GM18909 (cell line): ENCODE measurements at regions not wholly inside any gene's neighbourhood (a gene's known extent, or its start where the extent isn't known, plus 50 kb on each side); places are given as distances from the start of the nearest gene placed in this dataset.
A peak's percentile ranks its signal among the peaks of the same experiment; 100 is the strongest.

Source experiments
- ATAC-seq: cut with Tn5 transposase; IDR thresholded peaks from one replicate; pipeline ENCODE4 v1.9.1; 2021; ENCODE audit warnings: mild to moderate bottlenecking; ENCODE audit not compliant: unreplicated experiment, poor library complexity

DNA sequence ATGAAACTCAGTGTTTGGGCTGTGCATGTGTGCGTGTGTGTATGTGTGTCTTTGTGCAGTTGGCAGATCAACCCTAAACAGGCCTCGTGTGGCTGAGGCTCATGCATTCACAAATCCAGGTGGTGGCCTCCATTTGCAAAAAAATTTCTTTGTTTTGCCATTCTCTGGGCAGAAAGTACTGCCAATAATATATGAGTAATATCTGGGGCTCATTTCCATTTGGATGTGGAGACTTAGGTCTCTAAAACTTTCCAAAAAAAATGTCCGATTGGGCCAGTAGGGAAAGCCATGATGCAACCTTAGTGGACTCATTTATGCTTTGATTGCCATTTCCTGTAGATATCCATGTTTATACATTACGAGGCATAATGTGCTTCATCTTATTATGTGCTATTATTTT lies 77.9 kb upstream of the RPS23 start:
- ATAC-seq, result no peak

GRCh38 chr5:82355496-82355895 lies 77.3 kb upstream of the RPS23 start:
- no peak for ATAC-seq

- ATAC-seq, result no peak
These were observed 76.9 kb upstream of the RPS23 start for GRCh38 chr5:82355053-82355452.

DNA sequence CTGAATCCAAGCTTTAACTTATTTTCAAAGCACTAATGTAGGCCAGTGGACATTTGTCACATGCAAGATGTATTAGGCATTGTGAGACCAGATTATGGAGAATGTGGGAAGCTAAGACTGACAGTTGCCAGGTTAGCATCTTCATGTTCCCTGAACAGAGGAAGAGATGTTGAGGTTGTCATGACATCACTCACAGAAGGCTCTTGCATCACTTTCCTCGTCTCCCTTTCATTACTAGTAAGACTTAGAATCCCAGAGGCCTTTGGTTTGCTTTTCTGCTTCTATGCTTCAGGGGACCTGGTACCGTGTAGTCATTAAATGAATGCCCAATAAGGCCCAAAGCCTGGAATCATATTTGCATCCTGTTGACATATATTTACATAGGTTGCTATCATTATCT lies 76.4 kb upstream of the RPS23 start:
- no peak for ATAC-seq

- no peak for ATAC-seq
These were observed 75.4 kb upstream of the RPS23 start for GRCh38 chr5:82353522-82353921.

- ATAC-seq, result no peak
These were observed 74.1 kb upstream of the RPS23 start for GRCh38 chr5:82352146-82352791.

DNA sequence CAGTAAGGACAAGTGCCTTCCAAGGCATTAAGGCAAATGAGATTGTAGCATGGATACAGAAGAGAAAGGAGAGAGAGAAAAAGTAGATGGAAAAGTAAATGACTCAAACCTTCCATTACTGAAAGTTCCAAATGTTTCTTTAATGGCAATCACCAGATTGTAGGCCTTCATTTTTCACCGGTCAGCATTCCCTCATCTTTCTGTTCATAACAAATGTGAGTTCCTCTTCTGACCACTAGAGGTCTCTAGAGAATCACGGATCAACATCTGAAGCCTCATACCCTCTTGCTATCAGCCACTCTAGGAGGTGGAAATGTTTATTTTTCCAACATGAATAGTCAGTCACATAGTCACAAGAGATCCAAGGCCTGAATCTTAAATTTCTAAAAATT lies 73.6 kb upstream of the RPS23 start:
- ATAC-seq, result peak; percentile 76

DNA sequence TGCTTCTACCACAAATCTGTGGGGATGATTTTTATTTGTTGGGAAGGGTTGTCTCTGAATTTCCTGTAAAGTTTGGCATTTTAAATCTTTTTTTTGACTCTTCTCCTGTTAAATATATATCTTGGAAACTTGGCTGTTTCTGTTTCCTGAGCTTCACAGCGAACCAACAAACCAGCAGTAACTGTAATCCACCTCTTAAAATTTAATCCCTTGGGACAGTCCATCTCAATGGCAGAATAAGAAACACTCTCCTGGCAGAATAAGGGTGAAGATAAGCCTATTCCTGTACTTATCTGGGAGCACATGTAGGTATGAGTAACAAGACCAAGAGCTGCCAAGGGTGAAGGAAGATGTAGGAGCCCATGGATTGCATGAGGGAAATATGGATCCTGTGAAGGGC lies 73.1 kb upstream of the RPS23 start:
- no peak for ATAC-seq

DNA sequence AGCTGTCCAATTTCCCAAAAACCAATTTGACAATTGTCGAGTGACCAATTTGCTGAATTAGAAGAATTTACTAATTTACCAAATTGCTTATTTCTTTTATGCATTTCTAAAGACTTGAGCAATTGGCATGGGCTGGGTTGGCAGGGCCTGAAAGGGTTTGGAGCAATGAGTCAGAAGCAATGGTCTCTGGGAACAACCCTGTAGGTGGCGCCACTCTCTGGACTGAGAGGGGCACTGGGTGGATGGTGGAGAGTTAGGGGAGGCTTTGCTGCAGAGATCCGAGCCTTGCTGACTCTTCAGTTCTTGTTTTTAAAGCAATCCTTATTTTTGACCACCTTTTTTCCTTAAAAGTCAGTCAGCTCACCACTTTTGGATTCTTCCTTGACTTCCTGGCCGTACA lies 71.5 kb upstream of the RPS23 start:
- ATAC-seq, result peak; percentile 48

- no peak for ATAC-seq
These were observed 70.8 kb upstream of the RPS23 start for GRCh38 chr5:82348784-82349425.

- ATAC-seq, result no peak
These were observed 69.2 kb upstream of the RPS23 start for GRCh38 chr5:82347201-82347865.

DNA sequence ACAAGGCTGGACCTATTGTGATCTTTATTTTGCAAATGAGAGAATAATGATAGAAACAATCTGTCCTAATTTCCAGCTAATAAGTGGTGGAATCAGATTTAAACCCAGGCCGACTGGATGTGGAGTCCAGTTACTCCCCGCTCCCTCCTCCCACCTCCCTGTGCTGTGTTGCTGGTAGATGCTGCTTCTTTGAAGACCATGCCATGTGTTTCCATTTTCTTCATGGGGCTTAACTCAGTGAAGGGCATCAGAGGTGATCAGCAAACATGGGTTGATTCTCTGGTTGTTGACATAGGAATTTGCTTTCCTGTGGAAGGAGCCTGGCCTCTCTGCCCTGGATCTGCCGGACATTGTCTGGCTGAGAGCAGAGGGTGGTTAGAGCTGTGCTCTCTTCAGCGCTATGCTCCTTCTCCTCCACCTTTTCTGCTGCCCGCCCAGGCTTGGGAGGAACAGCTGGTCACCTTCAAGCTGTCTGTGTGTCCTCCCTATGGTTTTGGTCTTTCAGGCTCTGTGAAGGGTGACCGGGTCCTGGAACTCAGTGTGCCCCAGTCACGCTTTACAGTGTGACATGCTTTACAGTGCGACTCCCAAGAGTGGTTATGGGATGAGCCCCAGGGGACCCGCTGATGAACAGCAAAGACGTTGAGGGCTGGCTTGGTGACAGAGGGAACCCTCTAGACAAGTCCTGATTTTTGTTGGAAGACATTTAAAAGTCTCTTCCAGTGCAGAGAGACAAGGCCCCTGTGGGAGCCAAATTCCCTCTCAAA lies 68.4 kb upstream of the RPS23 start:
- ATAC-seq, result no peak

DNA sequence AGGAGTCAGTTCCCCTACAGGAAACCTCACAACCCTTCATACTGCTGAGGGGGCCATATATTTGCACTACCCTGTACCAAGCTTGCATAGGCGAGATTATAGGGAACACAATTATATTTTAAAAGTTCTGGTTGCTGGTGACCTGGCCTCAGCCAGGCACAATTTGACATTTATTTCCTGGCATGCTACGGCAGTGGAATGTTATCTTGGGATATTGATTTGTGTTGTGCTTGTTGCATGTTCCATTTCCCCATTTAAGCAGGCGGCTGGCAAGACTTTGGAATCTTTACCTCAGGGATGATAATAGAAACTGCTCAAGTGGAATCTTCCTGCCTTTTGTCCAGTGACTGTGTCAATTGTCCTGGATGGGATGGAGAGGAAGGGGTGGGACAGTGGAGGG lies 67.0 kb upstream of the RPS23 start:
- ATAC-seq, result no peak

GRCh38 chr5:82341325-82341724 lies 63.2 kb upstream of the RPS23 start:
- ATAC-seq, result no peak

GRCh38 chr5:82340799-82341198 lies 62.6 kb upstream of the RPS23 start:
- ATAC-seq, result no peak

GRCh38 chr5:82339792-82340191 lies 61.6 kb upstream of the RPS23 start:
- no peak for ATAC-seq

- ATAC-seq, result no peak
These were observed 60.7 kb upstream of the RPS23 start for GRCh38 chr5:82338771-82339373.

DNA sequence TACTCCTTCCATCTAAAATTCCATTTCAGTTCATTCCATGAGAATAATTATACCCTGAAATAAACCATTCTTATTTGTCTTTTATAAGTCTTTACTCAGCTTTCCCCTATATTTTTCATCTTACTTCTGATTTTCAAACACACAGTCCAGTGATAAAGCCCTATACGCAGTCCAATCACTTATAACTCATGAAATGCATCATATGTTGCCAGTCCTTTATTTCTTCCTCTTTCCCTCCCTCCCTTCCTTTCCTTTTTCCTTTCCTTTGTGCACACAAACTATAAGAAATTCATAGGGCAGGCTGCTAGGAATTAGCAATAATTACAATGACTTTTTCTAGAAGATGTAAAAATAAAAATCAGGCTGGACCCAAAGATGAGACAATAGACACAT lies 58.8 kb upstream of the RPS23 start:
- ATAC-seq, result no peak

DNA sequence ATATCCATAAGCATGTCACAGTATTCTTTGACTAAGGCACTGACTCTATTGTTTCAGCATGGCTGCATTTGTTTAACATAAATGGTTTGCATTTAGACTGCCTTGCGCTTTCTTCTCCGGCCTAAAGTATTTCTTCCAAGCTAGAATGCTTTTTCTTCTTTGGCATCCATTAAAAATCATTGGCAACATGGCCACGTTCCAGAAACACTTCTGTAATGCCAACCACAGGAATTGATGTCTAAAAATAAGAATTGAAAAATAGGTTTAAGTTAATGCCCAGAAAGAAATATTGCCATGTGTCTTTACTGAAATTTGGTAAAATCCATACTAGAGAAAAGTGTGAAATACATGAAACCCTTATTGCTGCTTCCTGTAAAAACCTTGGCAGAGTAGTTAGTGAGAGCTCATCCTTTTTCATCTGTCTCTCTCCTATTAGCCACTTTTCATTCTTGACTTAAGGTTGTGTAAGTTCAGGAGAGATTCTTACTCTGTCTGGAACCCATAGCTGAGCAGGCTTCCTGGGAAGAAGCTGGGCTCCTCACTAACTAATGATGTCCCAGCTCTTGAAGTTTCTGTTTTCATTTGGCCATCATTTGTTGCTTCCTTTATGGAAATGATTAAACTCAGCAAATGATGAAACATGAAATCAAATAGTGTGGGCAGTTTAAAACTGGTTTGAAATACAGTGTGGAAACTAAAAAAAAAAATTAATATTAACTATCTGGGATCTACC lies 58.2 kb upstream of the RPS23 start:
- no peak for ATAC-seq

GRCh38 chr5:82335806-82336205 lies 57.7 kb upstream of the RPS23 start:
- no peak for ATAC-seq
